Left ventricle myocardium inferior (tissue), 1 donor: ENCODE measurements at regions not wholly inside any gene's neighbourhood (a gene's known extent, or its start where the extent isn't known, plus 50 kb on each side); places are given as distances from the start of the nearest gene placed in this dataset.

ENCODE experiments used
- DNase-seq: peaks from one replicate; pipeline ENCODE4 v3.0.0-alpha.2; 2020
- H3K27ac ChIP-seq: fragments of 200-600 bp; replicated peaks from 2 replicates; pipeline ENCODE4 v1.8.0; 2021
- H3K27me3 ChIP-seq: fragments of 200-600 bp; 2 replicates; pipeline ENCODE4 v1.8.0; 2021; ENCODE audit warnings: low read depth
- H3K36me3 ChIP-seq: fragments of 200-600 bp; 2 replicates; pipeline ENCODE4 v1.8.0; 2021
- H3K4me1 ChIP-seq: fragments of 200-600 bp; 2 replicates; pipeline ENCODE4 v1.8.0; 2021
- H3K4me3 ChIP-seq: fragments of 200-600 bp; 2 replicates; pipeline ENCODE4 v1.8.0; 2021; ENCODE audit warnings: mild to moderate bottlenecking, moderate library complexity
- H3K9me3 ChIP-seq: fragments of 200-600 bp; replicated peaks from 2 replicates; pipeline ENCODE4 v1.8.0; 2021
- intact Hi-C: fragments of 100-400 bp; cut with micrococcal nuclease; formaldehyde crosslinking; loops from one replicate; pipeline ENCODE4 v1.11.0; 2022
- TF ChIP-seq, protein P1 (sequence below): fragments of 200-600 bp; IDR thresholded peaks from 2 replicates; pipeline ENCODE4 v1.8.0; 2021; ENCODE audit warnings: antibody characterized with exemption, mild to moderate bottlenecking, borderline replicate concordance
- donor health status: DM: no; HTN: yes; CAD: no; lungs with severe emphysema.

- no peak overlapping the region for H3K27ac ChIP-seq
- H3K4me1 ChIP-seq = no peaks in the 10 kb centered on the region
- DNase-seq = no peak
- intact Hi-C loops = no loop called here
- no peaks in the 10 kb centered on the region for H3K27me3 ChIP-seq
- H3K9me3 ChIP-seq = peaks cover 7% of the 10 kb centered on the region
- no peaks in the 10 kb centered on the region for H3K36me3 ChIP-seq
- H3K4me3 ChIP-seq = no peak overlapping the region
- TF ChIP-seq, protein P1, sequence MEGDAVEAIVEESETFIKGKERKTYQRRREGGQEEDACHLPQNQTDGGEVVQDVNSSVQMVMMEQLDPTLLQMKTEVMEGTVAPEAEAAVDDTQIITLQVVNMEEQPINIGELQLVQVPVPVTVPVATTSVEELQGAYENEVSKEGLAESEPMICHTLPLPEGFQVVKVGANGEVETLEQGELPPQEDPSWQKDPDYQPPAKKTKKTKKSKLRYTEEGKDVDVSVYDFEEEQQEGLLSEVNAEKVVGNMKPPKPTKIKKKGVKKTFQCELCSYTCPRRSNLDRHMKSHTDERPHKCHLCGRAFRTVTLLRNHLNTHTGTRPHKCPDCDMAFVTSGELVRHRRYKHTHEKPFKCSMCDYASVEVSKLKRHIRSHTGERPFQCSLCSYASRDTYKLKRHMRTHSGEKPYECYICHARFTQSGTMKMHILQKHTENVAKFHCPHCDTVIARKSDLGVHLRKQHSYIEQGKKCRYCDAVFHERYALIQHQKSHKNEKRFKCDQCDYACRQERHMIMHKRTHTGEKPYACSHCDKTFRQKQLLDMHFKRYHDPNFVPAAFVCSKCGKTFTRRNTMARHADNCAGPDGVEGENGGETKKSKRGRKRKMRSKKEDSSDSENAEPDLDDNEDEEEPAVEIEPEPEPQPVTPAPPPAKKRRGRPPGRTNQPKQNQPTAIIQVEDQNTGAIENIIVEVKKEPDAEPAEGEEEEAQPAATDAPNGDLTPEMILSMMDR = no peak
These were observed 182.6 kb upstream of the THSD7B start for GRCh38 chr2:136582628-136583205.

DNA sequence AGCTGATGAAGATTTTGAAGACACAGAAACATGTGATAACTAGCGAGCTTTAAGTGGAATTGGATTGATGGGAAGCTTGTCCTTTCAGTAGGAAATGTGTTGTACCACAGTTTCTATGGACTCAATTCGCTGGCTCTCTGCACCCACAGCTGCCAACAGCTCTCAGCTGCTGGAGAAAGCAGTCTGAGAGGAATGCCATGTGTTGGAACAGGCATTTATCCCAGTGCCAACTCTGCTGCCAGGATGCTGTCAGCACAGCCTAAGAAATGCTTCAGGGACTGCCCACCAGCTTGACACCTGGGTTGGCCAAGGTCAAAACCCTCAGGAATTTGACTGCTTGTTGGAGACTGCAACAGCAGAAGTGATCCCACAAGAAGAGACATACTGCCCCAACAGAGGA, 193.0 kb upstream of the THSD7B start:
- TF ChIP-seq, protein P1 = no peak
- Histone ChIP-seq H3K27ac (peak overlapping the region; percentile 75), H3K4me1 (peaks cover 11% of the 10 kb centered on the region), H3K36me3 (no peaks in the 10 kb centered on the region), H3K27me3 (no peaks in the 10 kb centered on the region), H3K4me3 (no peak overlapping the region), H3K9me3 (no peaks in the 10 kb centered on the region)
- intact Hi-C loops = no loop called here
- peak; percentile 73 for DNase-seq

- Histone ChIP-seq H3K9me3 (no peaks in the 10 kb centered on the region), H3K4me1 (no peaks in the 10 kb centered on the region), H3K27ac (no peak overlapping the region), H3K27me3 (peaks cover 14% of the 10 kb centered on the region), H3K36me3 (no peaks in the 10 kb centered on the region), H3K4me3 (no peak overlapping the region)
- TF ChIP-seq, protein P1 = no peak
- DNase-seq = no peak
- intact Hi-C loops = no loop called here
These were observed 208.1 kb upstream of the THSD7B start for GRCh38 chr2:136557203-136557602.

- DNase-seq = no peak
- Histone ChIP-seq H3K27ac (no peak overlapping the region), H3K9me3 (no peaks in the 10 kb centered on the region), H3K36me3 (no peaks in the 10 kb centered on the region), H3K27me3 (peaks cover 13% of the 10 kb centered on the region), H3K4me3 (no peak overlapping the region), H3K4me1 (no peaks in the 10 kb centered on the region)
- TF ChIP-seq, protein P1 = no peak
- intact Hi-C loops = no loop called here
These were observed 215.2 kb upstream of the THSD7B start for GRCh38 chr2:136550181-136550580.

DNA sequence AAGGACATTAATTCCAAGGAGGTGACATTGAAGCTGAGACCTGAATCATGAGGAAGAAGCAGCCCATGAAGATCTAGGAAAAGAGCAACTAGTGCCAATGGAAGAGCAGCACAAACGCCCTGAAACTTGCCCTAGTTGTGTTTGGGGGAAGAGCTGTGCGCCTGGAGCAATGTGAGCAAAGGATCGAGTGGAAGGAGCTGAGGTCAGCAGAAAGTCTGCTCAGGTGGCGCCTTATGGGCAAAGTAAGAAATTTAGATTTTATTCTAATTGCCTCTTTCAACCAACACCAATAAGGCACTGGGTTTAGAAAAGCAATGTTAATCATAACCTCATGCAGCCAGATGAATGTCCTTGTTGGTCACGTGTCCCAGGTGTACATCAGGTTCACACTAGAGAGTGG, 226.0 kb upstream of the THSD7B start:
- no peak for DNase-seq
- Histone ChIP-seq H3K27ac (no peak overlapping the region), H3K36me3 (no peaks in the 10 kb centered on the region), H3K4me3 (no peak overlapping the region), H3K4me1 (peaks cover 15% of the 10 kb centered on the region), H3K27me3 (no peaks in the 10 kb centered on the region), H3K9me3 (no peaks in the 10 kb centered on the region)
- TF ChIP-seq, protein P1 = no peak
- intact Hi-C loops = no loop called here
